GM23248 (cell line): ENCODE measurements at regions not wholly inside any gene's neighbourhood (a gene's known extent, or its start where the extent isn't known, plus 50 kb on each side); places are given as distances from the start of the nearest gene placed in this dataset.

Source experiments
- DNase-seq: peaks from one replicate; pipeline ENCODE4 v3.0.0-alpha.2; 2015
- H2AFZ ChIP-seq: fragments of 200-600 bp; sonication (generic); 2 replicates; pipeline ENCODE4 v1.6.1; 2016; ENCODE audit warnings: antibody characterized with exemption
- H3F3A ChIP-seq: fragments of 200-600 bp; sonication (generic); 2 replicates; pipeline ENCODE4 v1.6.1; 2016; ENCODE audit warnings: mild to moderate bottlenecking, antibody characterized with exemption, mixed run types; ENCODE audit not compliant: insufficient read depth
- H3K27ac ChIP-seq: fragments of 200-600 bp; sonication (generic); 2 replicates; pipeline ENCODE4 v1.5.1; 2016; ENCODE audit warnings: mild to moderate bottlenecking
- H3K27me3 ChIP-seq: fragments of 200-600 bp; sonication (generic); replicated peaks from 2 replicates; pipeline ENCODE4 v1.6.1; 2016; ENCODE audit warnings: mild to moderate bottlenecking; ENCODE audit not compliant: insufficient read depth
- H3K36me3 ChIP-seq: fragments of 200-600 bp; sonication (generic); 2 replicates; pipeline ENCODE4 v1.6.1; 2016; ENCODE audit warnings: low read depth, mild to moderate bottlenecking
- H3K4me1 ChIP-seq: fragments of 200-600 bp; sonication (generic); 2 replicates; pipeline ENCODE4 v1.6.1; 2016; ENCODE audit warnings: mild to moderate bottlenecking; ENCODE audit not compliant: insufficient read depth
- H3K4me2 ChIP-seq: fragments of 200-600 bp; sonication (generic); one replicate; pipeline ENCODE4 v1.6.1; 2016; ENCODE audit warnings: mild to moderate bottlenecking; ENCODE audit not compliant: unreplicated experiment
- H3K4me3 ChIP-seq: fragments of 200-600 bp; sonication (generic); 2 replicates; pipeline ENCODE4 v1.5.1; 2016; ENCODE audit warnings: mild to moderate bottlenecking
- H3K79me2 ChIP-seq: fragments of 200-600 bp; sonication (generic); 2 replicates; pipeline ENCODE4 v1.6.1; 2016; ENCODE audit warnings: mild to moderate bottlenecking; ENCODE audit not compliant: insufficient read depth
- H3K9ac ChIP-seq: fragments of 200-600 bp; sonication (generic); 2 replicates; pipeline ENCODE4 v1.6.1; 2016; ENCODE audit warnings: mild to moderate bottlenecking
- H3K9me2 ChIP-seq: fragments of 200-600 bp; sonication (generic); 2 replicates; pipeline ENCODE4 v1.6.1; 2016; ENCODE audit warnings: mixed run types, mild to moderate bottlenecking, moderate library complexity; ENCODE audit not compliant: insufficient read depth
- H3K9me3 ChIP-seq: fragments of 200-600 bp; sonication (generic); one replicate; pipeline ENCODE4 v1.6.1; 2017; ENCODE audit warnings: low read depth
- H4K20me1 ChIP-seq: fragments of 200-600 bp; sonication (generic); 2 replicates; pipeline ENCODE4 v1.6.0; 2016; ENCODE audit not compliant: insufficient read depth
- EZH2 ChIP-seq: fragments of 200-600 bp; sonication (generic); IDR thresholded peaks from 2 replicates; pipeline ENCODE4 v1.6.1; 2018; ENCODE audit warnings: antibody characterized with exemption, mild to moderate bottlenecking; ENCODE audit not compliant: insufficient read depth, poor library complexity, severe bottlenecking
- EZH2phosphoT487 ChIP-seq: fragments of 200-600 bp; sonication (generic); IDR thresholded peaks from 2 replicates; pipeline ENCODE4 v1.6.1; 2018; ENCODE audit warnings: antibody characterized with exemption, moderate library complexity, mild to moderate bottlenecking, low read depth; ENCODE audit not compliant: insufficient read depth
- WGBS, 2 experiments: methylation state at CpG; one replicate each; pipeline ENCODE4 v1.1.6; 2015 to 2017; ENCODE audit warnings: low lambda C conversion rate in 2 of 2, low coverage in 1 of 2; ENCODE audit errors: missing lambda C conversion rate in 2 of 2; 5-methylcytosine and 5-hydroxymethylcytosine counted together
- in situ Hi-C: fragments of 300-500 bp; cut with MboI; formaldehyde crosslinking; loops from 2 replicates; pipeline ENCODE4 v1.15.0; 2020

DNA sequence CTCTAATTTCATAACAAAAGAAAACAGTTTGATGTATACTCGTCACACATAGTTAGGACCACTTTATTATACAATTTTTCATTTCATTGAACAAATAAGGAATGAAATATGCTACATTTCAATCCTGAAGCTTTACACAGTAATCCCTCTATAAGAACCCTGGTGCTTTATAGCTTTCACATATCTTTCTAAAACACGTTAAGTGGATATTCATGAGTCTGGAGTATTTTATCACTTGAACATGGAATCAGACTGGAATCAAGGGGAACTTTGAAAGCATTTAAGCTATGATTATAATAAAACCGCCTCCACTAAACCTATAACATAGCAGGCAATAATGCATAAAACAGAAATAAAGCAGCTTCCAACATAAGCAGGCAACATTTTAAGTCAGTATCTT lies 476.6 kb downstream of the COL11A1 start:
- Histone ChIP-seq H3K4me2 (no peak overlapping the region), H3K9me3 (no peaks in the 10 kb centered on the region), H3K4me1 (no peaks in the 10 kb centered on the region), H3K36me3 (no peaks in the 10 kb centered on the region), H3K9ac (no peak overlapping the region), H3K27ac (no peak overlapping the region), H3K9me2 (no peaks in the 10 kb centered on the region), H3F3A (no peaks in the 10 kb centered on the region), H2AFZ (no peak overlapping the region), H4K20me1 (no peaks in the 10 kb centered on the region), H3K27me3 (no peaks in the 10 kb centered on the region), H3K79me2 (no peaks in the 10 kb centered on the region), H3K4me3 (no peak overlapping the region)
- in situ Hi-C loops, result no loop called here
- 8 to 17% methylated on average over 3 of the region's 3 CpGs for WGBS, 2 experiments
- TF ChIP-seq EZH2, result no peak
- no peak for TF ChIP-seq EZH2phosphoT487
- no peak for DNase-seq

DNA sequence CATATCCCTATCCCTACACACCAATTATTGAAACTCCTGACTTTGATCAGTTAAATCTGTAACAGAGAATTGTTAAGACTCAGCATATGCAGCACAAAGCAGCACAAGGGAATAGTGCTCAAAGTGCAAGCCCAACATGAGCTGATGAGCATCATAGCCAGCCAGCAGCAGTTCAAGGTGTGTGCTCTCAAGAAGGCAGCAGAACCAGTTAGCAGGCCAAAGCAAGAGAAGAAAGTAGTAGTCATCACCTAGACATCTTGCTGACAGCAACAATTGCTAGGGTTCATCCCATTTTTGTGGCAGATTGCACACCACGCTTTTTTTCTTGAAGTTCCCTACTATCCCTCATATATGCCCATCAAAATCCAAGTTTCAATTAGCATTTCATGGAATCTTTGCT lies 478.3 kb downstream of the COL11A1 start:
- Histone ChIP-seq H3K79me2 (no peaks in the 10 kb centered on the region), H3K4me3 (no peak overlapping the region), H3K9me3 (no peaks in the 10 kb centered on the region), H3K27ac (no peak overlapping the region), H3K36me3 (no peaks in the 10 kb centered on the region), H3K4me2 (no peak overlapping the region), H2AFZ (no peak overlapping the region), H4K20me1 (no peaks in the 10 kb centered on the region), H3F3A (no peaks in the 10 kb centered on the region), H3K4me1 (no peaks in the 10 kb centered on the region), H3K9me2 (no peaks in the 10 kb centered on the region), H3K9ac (no peak overlapping the region), H3K27me3 (no peaks in the 10 kb centered on the region)
- DNase-seq, result no peak
- TF ChIP-seq EZH2, result no peak
- no peak for TF ChIP-seq EZH2phosphoT487
- 6 to 20% methylated on average over 1 of the region's 1 CpG for WGBS, 2 experiments
- in situ Hi-C loops, result no loop called here

DNA sequence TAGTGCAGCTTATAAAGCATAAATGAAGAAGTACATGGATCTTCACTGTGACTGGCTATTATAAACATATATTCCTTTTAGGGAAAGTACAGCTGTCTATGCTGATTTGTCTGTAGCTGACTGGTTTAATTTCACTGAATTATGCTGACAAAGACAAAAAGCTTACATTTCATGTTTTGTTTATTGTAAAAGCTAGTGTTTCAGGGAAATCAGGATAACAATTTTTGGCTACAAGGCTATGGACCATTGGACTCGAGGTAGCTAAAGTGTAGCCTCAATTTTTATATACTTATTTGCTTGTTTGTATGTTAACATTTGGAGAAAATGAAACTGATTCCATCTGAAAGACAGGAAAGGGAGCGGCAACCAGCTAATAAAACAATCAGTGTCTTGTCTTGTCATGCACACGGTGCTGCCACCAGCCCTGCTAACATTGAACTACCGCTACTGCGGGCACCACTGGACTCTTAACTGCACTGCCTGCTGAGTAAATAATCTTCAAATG lies 480.2 kb downstream of the COL11A1 start:
- TF ChIP-seq EZH2phosphoT487, result no peak
- no peak for TF ChIP-seq EZH2
- DNase-seq, result no peak
- Histone ChIP-seq H3F3A (no peaks in the 10 kb centered on the region), H3K9me3 (no peaks in the 10 kb centered on the region), H3K79me2 (no peaks in the 10 kb centered on the region), H3K9ac (no peak overlapping the region), H3K27me3 (no peaks in the 10 kb centered on the region), H3K4me1 (no peaks in the 10 kb centered on the region), H3K4me2 (no peak overlapping the region), H3K27ac (no peak overlapping the region), H3K36me3 (no peaks in the 10 kb centered on the region), H3K9me2 (no peaks in the 10 kb centered on the region), H3K4me3 (no peak overlapping the region), H2AFZ (no peak overlapping the region; the same call in 1 of the 2 replicates), H4K20me1 (no peaks in the 10 kb centered on the region)
- 32 to 44% methylated on average over 5 of the region's 5 CpGs for WGBS, 2 experiments
- in situ Hi-C loops, result no loop called here

DNA sequence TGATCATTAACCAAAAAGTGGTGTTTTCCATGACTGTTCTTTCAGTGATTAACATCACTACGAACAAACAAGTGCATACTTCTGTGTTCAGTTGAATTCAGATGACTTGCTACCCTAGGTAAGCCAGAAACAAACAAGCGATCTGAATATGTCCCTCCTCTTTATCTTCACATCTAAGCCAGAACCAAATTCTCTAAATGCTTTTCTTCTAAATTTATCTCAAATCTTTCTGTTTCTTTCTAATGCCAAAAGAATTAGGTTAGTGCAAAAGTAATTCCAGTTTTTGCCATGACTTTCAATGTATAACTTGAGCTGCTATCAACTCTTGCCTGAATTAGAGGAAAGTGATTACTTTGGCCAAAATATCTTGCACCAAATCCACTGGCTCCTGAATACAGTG lies 481.2 kb downstream of the COL11A1 start:
- DNase-seq, result no peak
- TF ChIP-seq EZH2phosphoT487, result no peak
- no peak for TF ChIP-seq EZH2
- Histone ChIP-seq H3K4me3 (no peak overlapping the region), H3K27me3 (no peaks in the 10 kb centered on the region), H3K4me2 (no peak overlapping the region), H3F3A (no peaks in the 10 kb centered on the region), H3K36me3 (no peaks in the 10 kb centered on the region), H3K79me2 (no peaks in the 10 kb centered on the region), H3K9me2 (no peaks in the 10 kb centered on the region), H3K9me3 (no peaks in the 10 kb centered on the region), H2AFZ (no peak overlapping the region), H3K9ac (no peak overlapping the region), H4K20me1 (no peaks in the 10 kb centered on the region), H3K4me1 (no peaks in the 10 kb centered on the region), H3K27ac (no peak overlapping the region)
- in situ Hi-C loops, result no loop called here
- 6 to 7% methylated on average over 2 of the region's 2 CpGs for WGBS, 2 experiments

DNA sequence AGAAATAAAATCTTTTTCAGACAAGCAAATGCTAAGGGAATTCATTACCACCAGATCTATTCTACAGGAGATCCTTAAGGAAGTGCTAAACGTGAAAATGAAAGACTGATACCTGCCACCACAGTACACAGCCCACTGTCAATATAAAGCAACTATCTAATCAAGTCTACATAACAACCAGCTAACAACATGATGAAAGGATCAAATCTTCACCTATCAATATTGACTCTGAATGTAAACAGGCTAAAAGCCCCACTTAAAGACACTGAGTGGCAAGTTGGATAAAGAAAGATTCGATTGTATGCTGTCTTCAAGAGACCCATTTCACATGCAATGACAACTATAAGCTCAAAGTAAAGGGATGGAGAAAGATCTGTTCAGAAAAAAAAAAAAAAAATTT lies 492.4 kb downstream of the COL11A1 start:
- H3K79me2 ChIP-seq, result no peaks in the 10 kb centered on the region
- H3K4me3 ChIP-seq, result no peak overlapping the region
- DNase-seq, result no peak
- H3K4me1 ChIP-seq, result no peaks in the 10 kb centered on the region
- WGBS, 2 experiments, result 2 to 6% methylated on average over 2 of the region's 2 CpGs
- H3K9me2 ChIP-seq, result no peaks in the 10 kb centered on the region
- no peaks in the 10 kb centered on the region for H3K9me3 ChIP-seq
- H3K4me2 ChIP-seq, result no peak overlapping the region
- H3K9ac ChIP-seq, result no peak overlapping the region
- H3K27ac ChIP-seq, result no peak overlapping the region
- H3F3A ChIP-seq, result no peaks in the 10 kb centered on the region
- H3K36me3 ChIP-seq, result no peaks in the 10 kb centered on the region
- H2AFZ ChIP-seq, result no peak overlapping the region
- H3K27me3 ChIP-seq, result no peaks in the 10 kb centered on the region
- in situ Hi-C loops, result no loop called here
- H4K20me1 ChIP-seq, result no peaks in the 10 kb centered on the region
- TF ChIP-seq EZH2phosphoT487 (no peak), EZH2 (no peak)
